Effector memory CD8-positive, alpha-beta T cell (primary cell): ENCODE measurements at regions not wholly inside any gene's neighbourhood (a gene's known extent, or its start where the extent isn't known, plus 50 kb on each side); places are given as distances from the start of the nearest gene placed in this dataset.

Source experiments
- ATAC-seq: fragments of 150-1000 bp; cut with Tn5 transposase; replicated peaks from 2 replicates; pipeline ENCODE4 v1.10.0; 2021; ENCODE audit warnings: mild to moderate bottlenecking, moderate library complexity
- DNase-seq, 3 experiments: peaks; one replicate each; pipeline ENCODE4 v3.0.0; 2021
- H3K27ac Mint-ChIP-seq, 2 donors: one replicate each; pipeline ENCODE4 v1.8.0; 2022; ENCODE audit warnings: mild to moderate bottlenecking in 2 of 2, mixed read lengths in 2 of 2, moderate library complexity in 2 of 2
- H3K27me3 Mint-ChIP-seq, 2 donors: one replicate each; pipeline ENCODE4 v1.8.0; 2022; ENCODE audit warnings: mixed read lengths in 2 of 2
- H3K36me3 Mint-ChIP-seq: one replicate; pipeline ENCODE4 v1.8.0; 2022; ENCODE audit warnings: mild to moderate bottlenecking, moderate library complexity, mixed read lengths; ENCODE audit not compliant: insufficient read depth
- H3K4me1 Mint-ChIP-seq, 2 donors: one replicate each; pipeline ENCODE4 v1.8.0; 2022; ENCODE audit warnings: low read depth in 2 of 2, mixed read lengths in 2 of 2
- H3K4me3 Mint-ChIP-seq, 2 donors: one replicate each; pipeline ENCODE4 v1.8.0; 2022; ENCODE audit warnings: mild to moderate bottlenecking in 2 of 2, mixed read lengths in 2 of 2, moderate library complexity in 2 of 2
- H3K9me3 Mint-ChIP-seq, 2 donors: one replicate each; pipeline ENCODE4 v1.8.0; 2022; ENCODE audit warnings: mixed read lengths in 2 of 2

- no peak overlapping the region for H3K27ac Mint-ChIP-seq
- ATAC-seq (no peak), DNase-seq (no peak)
- H3K4me3 Mint-ChIP-seq: no peak overlapping the region
- peaks cover 6 to 23% of the 10 kb centered on the region in 2 donors for H3K9me3 Mint-ChIP-seq
- no peaks in the 10 kb centered on the region for H3K27me3 Mint-ChIP-seq
- H3K36me3 Mint-ChIP-seq: no peaks in the 10 kb centered on the region
- no peaks in the 10 kb centered on the region for H3K4me1 Mint-ChIP-seq
Measured at GRCh38 chr4:162565730-162566129, 401.9 kb upstream of the FSTL5 start.

- no peaks in the 10 kb centered on the region for H3K4me1 Mint-ChIP-seq
- ATAC-seq: no peak
- H3K4me3 Mint-ChIP-seq: no peak overlapping the region
- no peak for DNase-seq
- no peaks in the 10 kb centered on the region for H3K27me3 Mint-ChIP-seq
- H3K9me3 Mint-ChIP-seq: peaks cover 2 to 22% of the 10 kb centered on the region in 2 donors
- H3K36me3 Mint-ChIP-seq: no peaks in the 10 kb centered on the region
- no peak overlapping the region for H3K27ac Mint-ChIP-seq
Measured at GRCh38 chr4:162560073-162560472, 396.3 kb upstream of the FSTL5 start.

DNA sequence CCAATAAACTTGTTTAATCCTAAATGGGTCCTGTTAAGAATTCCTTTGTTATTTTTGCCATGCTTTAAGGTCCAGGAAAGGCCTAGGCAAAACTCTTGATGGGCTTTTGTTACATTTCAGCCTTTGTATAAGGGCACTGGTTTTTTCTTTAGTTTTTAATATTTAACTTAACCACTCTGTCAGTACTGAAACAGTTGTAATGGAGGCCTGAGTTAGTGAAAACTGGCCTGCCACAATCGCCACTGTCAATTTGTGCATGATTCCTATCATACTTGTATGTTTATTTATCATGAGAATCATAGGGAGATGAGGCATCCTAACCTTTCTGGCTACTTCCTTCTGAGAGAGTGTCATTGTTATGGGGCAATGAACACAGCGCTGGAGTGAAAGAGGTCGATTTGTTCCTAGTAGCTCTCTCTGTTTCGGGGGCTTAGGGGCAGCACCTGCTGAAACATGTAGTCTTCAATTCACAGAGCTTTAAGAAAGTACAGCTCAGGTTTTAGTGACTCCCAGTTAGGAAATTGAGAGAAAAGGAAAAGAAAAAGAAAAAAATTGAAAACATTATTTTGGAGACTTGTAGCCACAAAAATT is 393.8 kb upstream of the FSTL5 start:
- H3K27ac Mint-ChIP-seq: no peak overlapping the region
- no peaks in the 10 kb centered on the region for H3K27me3 Mint-ChIP-seq
- no peaks in the 10 kb centered on the region for H3K9me3 Mint-ChIP-seq
- ATAC-seq (no peak), DNase-seq (no peak)
- no peak overlapping the region for H3K4me3 Mint-ChIP-seq
- H3K4me1 Mint-ChIP-seq: no peaks in the 10 kb centered on the region
- peaks cover 3% of the 10 kb centered on the region for H3K36me3 Mint-ChIP-seq

GRCh38 chr4:162535121-162535520 is 371.3 kb upstream of the FSTL5 start:
- Mint-ChIP-seq H3K27ac (no peak overlapping the region), H3K4me1 (no peaks in the 10 kb centered on the region), H3K36me3 (no peaks in the 10 kb centered on the region), H3K4me3 (no peak overlapping the region), H3K27me3 (no peaks in the 10 kb centered on the region), H3K9me3 (peaks cover 16 to 31% of the 10 kb centered on the region in 2 donors)
- no peak for DNase-seq
- no peak for ATAC-seq

- Mint-ChIP-seq H3K4me1 (no peaks in the 10 kb centered on the region), H3K36me3 (no peaks in the 10 kb centered on the region), H3K27me3 (no peaks in the 10 kb centered on the region), H3K9me3 (peaks cover 0 to 2% of the 10 kb centered on the region in 2 donors), H3K4me3 (no peak overlapping the region), H3K27ac (no peak overlapping the region)
- ATAC-seq (no peak), DNase-seq (no peak)
Measured at GRCh38 chr4:162523171-162523570, 359.4 kb upstream of the FSTL5 start.

- no peak for DNase-seq
Measured at GRCh38 chr4:162522724-162523123, 358.9 kb upstream of the FSTL5 start.

DNA sequence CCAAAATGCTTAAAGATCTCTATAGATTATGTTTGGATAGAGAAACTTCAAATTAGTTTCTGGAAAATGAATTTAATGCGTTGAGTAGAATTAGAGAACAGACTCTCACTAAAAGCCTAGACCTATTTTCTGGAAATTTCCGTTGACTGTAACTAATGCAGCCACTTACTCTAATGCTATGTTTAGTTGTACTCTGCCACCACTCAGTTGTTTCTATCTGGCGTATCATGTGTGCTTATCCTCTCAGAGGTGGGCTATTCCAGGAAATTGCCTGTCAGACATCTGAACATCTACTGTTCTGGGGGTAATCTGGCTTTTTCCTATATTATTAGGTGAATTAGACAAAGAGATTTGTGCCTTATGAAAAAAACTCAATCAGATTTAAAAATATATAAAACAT is 347.1 kb upstream of the FSTL5 start:
- Mint-ChIP-seq H3K36me3 (no peaks in the 10 kb centered on the region), H3K27me3 (no peaks in the 10 kb centered on the region), H3K27ac (no peak overlapping the region), H3K4me3 (no peak overlapping the region), H3K4me1 (no peaks in the 10 kb centered on the region), H3K9me3 (peaks cover 2 to 5% of the 10 kb centered on the region in 2 donors)
- ATAC-seq (no peak), DNase-seq (no peak)

More at GRCh38 chr4:162522724-162523123, 358.9 kb upstream of the FSTL5 start:
- no peak overlapping the region for H3K27ac Mint-ChIP-seq
- H3K4me3 Mint-ChIP-seq: no peak overlapping the region
- peaks cover 0 to 2% of the 10 kb centered on the region in 2 donors for H3K9me3 Mint-ChIP-seq
- no peaks in the 10 kb centered on the region for H3K27me3 Mint-ChIP-seq
- ATAC-seq: no peak
- no peaks in the 10 kb centered on the region for H3K36me3 Mint-ChIP-seq
- H3K4me1 Mint-ChIP-seq: no peaks in the 10 kb centered on the region

- Mint-ChIP-seq H3K4me1 (no peaks in the 10 kb centered on the region), H3K4me3 (no peak overlapping the region), H3K9me3 (peaks cover 0 to 2% of the 10 kb centered on the region in 2 donors), H3K27ac (no peak overlapping the region), H3K36me3 (no peaks in the 10 kb centered on the region), H3K27me3 (no peaks in the 10 kb centered on the region)
- DNase-seq (no peak), ATAC-seq (no peak)
Measured at GRCh38 chr4:162510115-162510514, 346.3 kb upstream of the FSTL5 start.

- Mint-ChIP-seq H3K27me3 (no peaks in the 10 kb centered on the region), H3K9me3 (peaks cover 0 to 2% of the 10 kb centered on the region in 2 donors)
- no peak for ATAC-seq
Measured at GRCh38 chr4:162509333-162509732, 345.5 kb upstream of the FSTL5 start.

DNA sequence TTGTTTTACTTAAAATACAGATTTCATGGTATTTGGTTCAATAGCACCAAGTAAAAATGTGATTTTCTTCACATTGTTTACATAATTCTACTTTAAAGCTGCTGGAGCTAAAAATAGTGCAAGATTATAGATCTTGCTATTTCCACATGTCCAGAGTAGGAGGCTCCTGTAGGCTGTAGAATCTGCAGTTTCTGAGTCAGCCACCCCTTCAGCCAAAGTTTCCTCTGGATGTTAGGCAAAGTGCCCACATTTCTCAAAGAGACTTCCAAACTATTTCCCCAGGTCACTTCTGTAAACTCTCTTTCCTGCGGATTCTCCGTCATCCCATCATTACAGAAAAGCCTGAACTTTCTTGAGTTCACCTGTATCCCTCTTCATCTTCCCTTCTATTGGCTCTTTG is 342.5 kb upstream of the FSTL5 start:
- H3K27ac Mint-ChIP-seq: no peak overlapping the region
- ATAC-seq (no peak), DNase-seq (no peak)
- H3K27me3 Mint-ChIP-seq: no peaks in the 10 kb centered on the region
- H3K4me1 Mint-ChIP-seq: no peaks in the 10 kb centered on the region
- no peaks in the 10 kb centered on the region for H3K9me3 Mint-ChIP-seq
- H3K36me3 Mint-ChIP-seq: peaks cover 1% of the 10 kb centered on the region
- no peak overlapping the region for H3K4me3 Mint-ChIP-seq

More at GRCh38 chr4:162509333-162509732, 345.5 kb upstream of the FSTL5 start:
- Mint-ChIP-seq H3K27ac (no peak overlapping the region), H3K4me3 (no peak overlapping the region), H3K36me3 (no peaks in the 10 kb centered on the region), H3K4me1 (no peaks in the 10 kb centered on the region)
- no peak for DNase-seq

DNA sequence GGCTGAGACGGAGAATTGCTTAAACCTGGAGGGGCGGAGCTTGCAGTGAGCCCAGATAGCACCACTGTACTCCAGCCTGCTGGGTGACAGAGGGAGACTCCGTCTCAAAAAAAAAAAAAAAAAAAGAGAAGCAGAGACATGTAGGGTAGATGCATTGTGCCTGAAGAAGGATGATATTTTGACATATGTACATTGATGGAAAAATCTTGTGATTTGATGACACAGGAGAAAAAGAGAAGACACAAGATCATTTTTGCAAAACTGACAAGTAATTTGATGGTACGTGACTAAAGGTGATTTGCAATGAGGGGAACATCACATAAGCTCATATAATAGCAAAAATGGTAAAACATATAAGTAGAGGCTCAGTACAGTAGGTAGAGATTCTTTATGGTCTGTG is 340.1 kb upstream of the FSTL5 start:
- no peaks in the 10 kb centered on the region for H3K27me3 Mint-ChIP-seq
- DNase-seq (no peak), ATAC-seq (no peak)
- H3K36me3 Mint-ChIP-seq: peaks cover 5% of the 10 kb centered on the region
- H3K4me1 Mint-ChIP-seq: no peaks in the 10 kb centered on the region
- H3K4me3 Mint-ChIP-seq: no peak overlapping the region
- H3K27ac Mint-ChIP-seq: no peak overlapping the region
- H3K9me3 Mint-ChIP-seq: no peaks in the 10 kb centered on the region

DNA sequence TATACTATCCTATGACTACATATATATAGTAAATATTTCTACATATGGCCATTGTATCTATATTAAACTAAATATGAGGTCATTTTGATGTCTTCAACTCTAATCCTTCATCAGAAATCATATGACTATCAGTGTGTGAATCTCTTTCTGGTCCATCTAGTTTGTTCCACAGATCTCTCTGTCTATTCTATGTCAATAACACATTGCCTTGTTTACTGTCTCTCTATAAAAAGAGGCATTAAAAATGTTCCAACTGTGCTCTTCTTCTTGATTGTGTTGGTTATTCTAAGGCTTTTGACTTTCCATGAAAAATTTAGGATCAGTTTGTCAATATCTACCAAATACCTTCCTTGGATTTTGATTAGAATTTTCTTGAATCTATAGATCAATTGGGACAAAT is 338.3 kb upstream of the FSTL5 start:
- H3K36me3 Mint-ChIP-seq: peaks cover 5% of the 10 kb centered on the region
- DNase-seq (no peak), ATAC-seq (no peak)
- H3K4me1 Mint-ChIP-seq: no peaks in the 10 kb centered on the region
- no peak overlapping the region for H3K27ac Mint-ChIP-seq
- no peaks in the 10 kb centered on the region for H3K9me3 Mint-ChIP-seq
- no peaks in the 10 kb centered on the region for H3K27me3 Mint-ChIP-seq
- no peak overlapping the region for H3K4me3 Mint-ChIP-seq

DNA sequence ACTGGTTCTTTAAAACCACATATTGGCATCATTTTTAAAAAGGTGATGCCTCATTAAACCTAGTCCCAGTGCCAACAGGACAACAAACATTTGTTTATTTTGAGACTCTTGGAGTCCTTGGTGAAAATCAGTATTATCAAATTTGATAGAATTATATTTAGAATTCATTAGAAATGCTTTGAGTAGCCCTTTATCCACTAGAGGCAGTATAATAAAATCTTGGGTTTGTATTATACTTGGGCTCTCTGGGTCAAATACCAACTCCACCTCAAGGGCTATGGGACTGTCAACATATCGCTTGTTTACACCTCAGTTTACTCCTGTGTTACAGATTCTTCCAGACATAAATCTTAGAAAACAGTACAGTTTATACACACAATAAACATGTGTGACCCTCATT is 335.7 kb upstream of the FSTL5 start:
- ATAC-seq: no peak
- H3K4me1 Mint-ChIP-seq: no peaks in the 10 kb centered on the region
- DNase-seq: no peak
- no peaks in the 10 kb centered on the region for H3K9me3 Mint-ChIP-seq
- peaks cover 5% of the 10 kb centered on the region for H3K36me3 Mint-ChIP-seq
- H3K27ac Mint-ChIP-seq: no peak overlapping the region
- H3K27me3 Mint-ChIP-seq: no peaks in the 10 kb centered on the region
- no peak overlapping the region for H3K4me3 Mint-ChIP-seq

GRCh38 chr4:162498168-162498567 is 334.4 kb upstream of the FSTL5 start:
- no peaks in the 10 kb centered on the region for H3K9me3 Mint-ChIP-seq
- ATAC-seq (no peak), DNase-seq (no peak)
- no peaks in the 10 kb centered on the region for H3K4me1 Mint-ChIP-seq
- no peak overlapping the region for H3K27ac Mint-ChIP-seq
- no peaks in the 10 kb centered on the region for H3K27me3 Mint-ChIP-seq
- H3K36me3 Mint-ChIP-seq: peaks cover 5% of the 10 kb centered on the region
- no peak overlapping the region for H3K4me3 Mint-ChIP-seq
